Adrenal gland (tissue), 9 donors: ENCODE measurements at regions not wholly inside any gene's neighbourhood (a gene's known extent, or its start where the extent isn't known, plus 50 kb on each side); places are given as distances from the start of the nearest gene placed in this dataset.

Experiments
- DNase-seq, 7 donors: peaks; one replicate each; pipeline ENCODE4 v3.0.0-alpha.2; 2019 to 2020
- H3K27ac ChIP-seq, 5 donors: fragments of 200-600 bp; sonication (generic) in 4 of 5; 1 replicate in 3 of 5; 2 replicates in 2 of 5; pipeline versions ENCODE4 v1.5.1 to v1.8.0; 2016 to 2020; ENCODE audit warnings: mild to moderate bottlenecking in 1 of 5
- H3K27me3 ChIP-seq: fragments of 200-600 bp; 2 replicates; pipeline ENCODE4 v1.8.0; 2021
- H3K36me3 ChIP-seq, 2 donors: fragments of 200-600 bp; replicated peaks in 1 of 2; 1 replicate in 1 of 2; 2 replicates in 1 of 2; pipeline versions ENCODE4 v1.5.1 to v1.8.0; 2018 to 2022
- H3K4me1 ChIP-seq, 2 donors: fragments of 200-600 bp; replicated peaks in 1 of 2; 1 replicate in 1 of 2; 2 replicates in 1 of 2; pipeline versions ENCODE4 v1.5.1 to v1.8.0; 2018 to 2021
- H3K4me3 ChIP-seq, 4 donors: fragments of 200-600 bp; sonication (generic) in 3 of 4; one replicate each; pipeline ENCODE4 v1.5.1; 2016 to 2018
- H3K9me3 ChIP-seq, 3 donors: fragments of 200-600 bp; sonication (generic) in 1 of 3; replicated peaks in 1 of 3; 1 replicate in 2 of 3; 2 replicates in 1 of 3; pipeline versions ENCODE4 v1.5.1 to v1.8.0; 2016 to 2021
- CTCF ChIP-seq, 6 experiments: fragments of 450-650 bp in 4 of 6; fragments of 200-600 bp in 2 of 6; sonication (generic) in 1 of 6; IDR thresholded peaks; 1 replicate in 5 of 6; 2 replicates in 1 of 6; pipeline versions ENCODE4 v1.5.1 to v1.8.0; 2016 to 2021; ENCODE audit warnings: antibody characterized with exemption in 6 of 6, mild to moderate bottlenecking in 2 of 6, moderate library complexity in 1 of 6
- POLR2A ChIP-seq, 2 donors: fragments of 450-650 bp; IDR thresholded peaks; one replicate each; pipeline ENCODE4 v1.6.1; 2017; ENCODE audit warnings: antibody characterized with exemption in 2 of 2, mild to moderate bottlenecking in 2 of 2, moderate library complexity in 1 of 2
- WGBS, 4 donors: extraction: QIAGEN DNeasy Blood & Tissue Kit in 2 of 4; methylation state at CpG; one replicate each; pipeline versions ENCODE4 v1.1.5 to v1.1.7; 2013 to 2017; 5-methylcytosine and 5-hydroxymethylcytosine counted together
- intact Hi-C, 2 donors: fragments of 100-400 bp; cut with DNase I; formaldehyde crosslinking; loops; one replicate each; pipeline versions ENCODE4 v1.14.1 to v1.15.0; 2022 to 2023
- donor health status: healthy with polysubstance abuse.
- donor health status: Bipolar disorder and iron deficiency.
- donor health status: DM: yes; HTN: yes; CAD: no.
- donor health status: DM: no; HTN: no; CAD: no.
- donor health status: DM: no; HTN: no; CAD: no.

GRCh38 chr7:51680594-51681399 is 364.2 kb upstream of the COBL start:
- H3K27me3 ChIP-seq: no peaks in the 10 kb centered on the region
- no peak overlapping the region for H3K27ac ChIP-seq
- no peaks in the 10 kb centered on the region for H3K9me3 ChIP-seq
- H3K4me1 ChIP-seq: no peaks in the 10 kb centered on the region
- DNase-seq: no peak
- H3K4me3 ChIP-seq: no peak overlapping the region
- TF ChIP-seq POLR2A (IDR thresholded peaks at IDR 0.05) (no peak), CTCF (IDR thresholded peaks at IDR 0.05) (no peak)
- no peaks in the 10 kb centered on the region for H3K36me3 ChIP-seq
- 80 to 84% (median 82%) methylated on average over 12 to 13 of the region's 13 CpGs for WGBS, 4 donors
- intact Hi-C loops: no loop called here

GRCh38 chr7:51679358-51679757 is 362.7 kb upstream of the COBL start:
- Histone ChIP-seq H3K27me3 (no peaks in the 10 kb centered on the region), H3K4me3 (no peak overlapping the region), H3K36me3 (no peaks in the 10 kb centered on the region), H3K9me3 (no peaks in the 10 kb centered on the region), H3K4me1 (no peaks in the 10 kb centered on the region), H3K27ac (no peak overlapping the region)
- 80 to 83% (median 81%) methylated on average over 9 of the region's 9 CpGs for WGBS, 4 donors
- DNase-seq: no peak
- TF ChIP-seq CTCF (IDR thresholded peaks at IDR 0.05) (no peak), POLR2A (IDR thresholded peaks at IDR 0.05) (no peak)
- intact Hi-C loops: no loop called here

GRCh38 chr7:51666751-51667150 is 350.1 kb upstream of the COBL start:
- no peaks in the 10 kb centered on the region for H3K36me3 ChIP-seq
- no peak overlapping the region for H3K27ac ChIP-seq
- H3K27me3 ChIP-seq: no peaks in the 10 kb centered on the region
- no peak overlapping the region for H3K4me3 ChIP-seq
- peaks cover 0 to 3% of the 10 kb centered on the region in 2 donors for H3K4me1 ChIP-seq
- H3K9me3 ChIP-seq: no peaks in the 10 kb centered on the region
- intact Hi-C loops: no loop called here
- 30 to 39% (median 34%) methylated on average over 5 of the region's 5 CpGs for WGBS, 4 donors
- peak in 1 of 7 donors; percentile 17 for DNase-seq
- TF ChIP-seq POLR2A (IDR thresholded peaks at IDR 0.05) (no peak), CTCF (IDR thresholded peaks at IDR 0.05) (peak in 2 of 6 experiments; percentile 11 to 25)

- Histone ChIP-seq H3K27me3 (no peaks in the 10 kb centered on the region), H3K27ac (no peak overlapping the region), H3K4me3 (no peak overlapping the region), H3K9me3 (no peaks in the 10 kb centered on the region), H3K36me3 (no peaks in the 10 kb centered on the region), H3K4me1 (peaks cover 0 to 3% of the 10 kb centered on the region in 2 donors)
- 8 to 20% (median 12%) methylated on average over 3 of the region's 3 CpGs for WGBS, 4 donors
- no peak for DNase-seq
- intact Hi-C loops: no loop called here
- TF ChIP-seq POLR2A (IDR thresholded peaks at IDR 0.05): no peak
- no peak for TF ChIP-seq CTCF (IDR thresholded peaks at IDR 0.05)
These were observed 349.7 kb upstream of the COBL start for GRCh38 chr7:51666266-51666665.
